HFFc6 (cell line): ENCODE measurements at regions not wholly inside any gene's neighbourhood (a gene's known extent, or its start where the extent isn't known, plus 50 kb on each side); places are given as distances from the start of the nearest gene placed in this dataset.
A peak's percentile ranks its signal among the peaks of the same experiment; 100 is the strongest.

Experiments used
- DNase-seq: peaks from one replicate; pipeline ENCODE4 v3.0.0-alpha.2; 2018
- H3K27ac Mint-ChIP-seq: 2 replicates; pipeline ENCODE4 v1.8.0; 2020; ENCODE audit warnings: mild to moderate bottlenecking, mixed read lengths
- H3K27me3 Mint-ChIP-seq: 2 replicates; pipeline ENCODE4 v1.8.0; 2021; ENCODE audit warnings: mild to moderate bottlenecking, moderate library complexity, mixed read lengths; ENCODE audit not compliant: insufficient read depth
- H3K36me3 Mint-ChIP-seq: 2 replicates; pipeline ENCODE4 v1.8.0; 2021; ENCODE audit warnings: low read depth, mixed read lengths
- H3K4me1 Mint-ChIP-seq: 2 replicates; pipeline ENCODE4 v1.8.0; 2020; ENCODE audit warnings: low read depth, mixed read lengths
- H3K4me3 Mint-ChIP-seq: 2 replicates; pipeline ENCODE4 v1.8.0; 2020; ENCODE audit warnings: mild to moderate bottlenecking, moderate library complexity, mixed read lengths
- H3K9me3 Mint-ChIP-seq: 2 replicates; pipeline ENCODE4 v1.8.0; 2020; ENCODE audit warnings: mild to moderate bottlenecking, mixed read lengths
- TF ChIP-seq, protein P1 (sequence below): fragments of 200-600 bp; sonication (generic); IDR thresholded peaks from 2 replicates; pipeline ENCODE4 v1.5.0; 2021; ENCODE audit warnings: antibody characterized with exemption, mild to moderate bottlenecking

GRCh38 chr2:235328991-235329390, 164.9 kb upstream of the AGAP1 start:
- DNase-seq, result no peak
- H3K27me3 Mint-ChIP-seq, result peaks cover 9% of the 10 kb centered on the region
- no peaks in the 10 kb centered on the region for H3K36me3 Mint-ChIP-seq
- H3K27ac Mint-ChIP-seq, result no peak overlapping the region
- H3K4me3 Mint-ChIP-seq, result no peak overlapping the region
- TF ChIP-seq, protein P1, sequence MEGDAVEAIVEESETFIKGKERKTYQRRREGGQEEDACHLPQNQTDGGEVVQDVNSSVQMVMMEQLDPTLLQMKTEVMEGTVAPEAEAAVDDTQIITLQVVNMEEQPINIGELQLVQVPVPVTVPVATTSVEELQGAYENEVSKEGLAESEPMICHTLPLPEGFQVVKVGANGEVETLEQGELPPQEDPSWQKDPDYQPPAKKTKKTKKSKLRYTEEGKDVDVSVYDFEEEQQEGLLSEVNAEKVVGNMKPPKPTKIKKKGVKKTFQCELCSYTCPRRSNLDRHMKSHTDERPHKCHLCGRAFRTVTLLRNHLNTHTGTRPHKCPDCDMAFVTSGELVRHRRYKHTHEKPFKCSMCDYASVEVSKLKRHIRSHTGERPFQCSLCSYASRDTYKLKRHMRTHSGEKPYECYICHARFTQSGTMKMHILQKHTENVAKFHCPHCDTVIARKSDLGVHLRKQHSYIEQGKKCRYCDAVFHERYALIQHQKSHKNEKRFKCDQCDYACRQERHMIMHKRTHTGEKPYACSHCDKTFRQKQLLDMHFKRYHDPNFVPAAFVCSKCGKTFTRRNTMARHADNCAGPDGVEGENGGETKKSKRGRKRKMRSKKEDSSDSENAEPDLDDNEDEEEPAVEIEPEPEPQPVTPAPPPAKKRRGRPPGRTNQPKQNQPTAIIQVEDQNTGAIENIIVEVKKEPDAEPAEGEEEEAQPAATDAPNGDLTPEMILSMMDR, result no peak
- H3K4me1 Mint-ChIP-seq, result peaks cover 5% of the 10 kb centered on the region; the same call in 1 of the 2 replicates
- H3K9me3 Mint-ChIP-seq, result peaks cover 13% of the 10 kb centered on the region

DNA sequence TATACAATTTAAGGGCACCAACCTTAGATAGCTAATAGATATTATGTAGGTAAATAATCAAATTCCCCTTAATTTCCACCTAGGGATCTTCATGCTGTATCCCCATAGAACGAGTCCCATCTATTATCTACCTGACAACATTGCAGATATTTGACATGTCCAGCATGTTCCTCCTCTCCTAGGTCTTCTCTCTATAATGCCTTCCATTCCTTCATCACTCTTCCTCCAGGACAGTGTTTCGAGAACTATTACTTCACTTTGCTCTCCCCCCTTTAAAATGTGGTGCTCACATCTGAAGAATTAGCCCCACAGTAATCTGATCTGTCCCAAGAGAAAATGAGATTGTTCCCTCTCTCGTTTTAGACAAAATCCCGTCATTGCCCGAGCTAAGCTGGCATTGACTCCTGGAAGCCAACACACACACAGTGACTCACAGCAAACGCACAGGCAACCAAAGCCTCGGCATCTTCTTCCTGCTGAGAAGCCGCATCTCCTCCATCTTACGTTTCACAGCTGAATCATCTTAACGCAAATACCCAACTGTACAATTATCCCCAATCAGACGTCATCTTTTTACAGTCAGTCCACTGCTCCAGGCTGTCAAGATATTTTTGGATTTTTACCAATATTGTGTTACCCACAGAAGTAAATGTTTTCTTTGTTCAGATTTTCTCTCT, 162.9 kb upstream of the AGAP1 start:
- DNase-seq, result peak; percentile 0
- H3K4me1 Mint-ChIP-seq, result peaks cover 5% of the 10 kb centered on the region; the same call in 1 of the 2 replicates
- H3K36me3 Mint-ChIP-seq, result no peaks in the 10 kb centered on the region
- peaks cover 13% of the 10 kb centered on the region for H3K9me3 Mint-ChIP-seq
- peaks cover 4% of the 10 kb centered on the region for H3K27me3 Mint-ChIP-seq
- TF ChIP-seq, protein P1, result no peak
- H3K4me3 Mint-ChIP-seq, result no peak overlapping the region
- H3K27ac Mint-ChIP-seq, result no peak overlapping the region

GRCh38 chr2:235332240-235332890, 161.5 kb upstream of the AGAP1 start:
- Mint-ChIP-seq H3K9me3 (peaks cover 13% of the 10 kb centered on the region), H3K27me3 (peaks cover 2% of the 10 kb centered on the region), H3K4me1 (peaks cover 5% of the 10 kb centered on the region; the same call in 1 of the 2 replicates), H3K36me3 (no peaks in the 10 kb centered on the region), H3K27ac (no peak overlapping the region), H3K4me3 (no peak overlapping the region)
- TF ChIP-seq, protein P1, result no peak
- no peak for DNase-seq

- Mint-ChIP-seq H3K9me3 (peaks cover 17% of the 10 kb centered on the region), H3K27me3 (peaks cover 3% of the 10 kb centered on the region), H3K27ac (no peak overlapping the region), H3K4me1 (0 out of 2 replicates have a peak, but pooled peaks cover 5% of the 10 kb centered on the region), H3K36me3 (no peaks in the 10 kb centered on the region), H3K4me3 (no peak overlapping the region)
- TF ChIP-seq, protein P1, result no peak
- no peak for DNase-seq
Measured at GRCh38 chr2:235333076-235333475, 160.8 kb upstream of the AGAP1 start.

DNA sequence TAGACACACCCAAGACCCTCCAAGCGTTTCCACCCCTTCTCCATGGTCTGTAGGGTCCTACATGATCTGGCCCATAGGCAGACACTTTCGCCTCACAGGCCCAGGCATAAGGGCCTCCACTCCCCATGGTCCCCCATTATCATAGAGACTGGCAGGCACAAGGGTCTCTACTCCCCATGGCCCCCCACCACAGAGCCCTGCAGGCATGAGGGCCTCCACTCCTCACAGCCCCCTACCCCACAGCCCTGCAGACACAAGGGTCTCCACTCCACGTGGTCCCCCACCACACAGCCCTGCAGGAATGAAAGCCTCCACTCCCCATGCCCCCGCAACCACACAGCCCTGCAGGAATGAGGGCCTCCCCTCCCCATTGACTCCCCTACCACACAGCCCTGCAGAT, 159.7 kb upstream of the AGAP1 start:
- peaks cover 21% of the 10 kb centered on the region for H3K9me3 Mint-ChIP-seq
- H3K27me3 Mint-ChIP-seq, result peaks cover 3% of the 10 kb centered on the region
- no peaks in the 10 kb centered on the region for H3K36me3 Mint-ChIP-seq
- 0 out of 2 replicates have a peak, but pooled peaks cover 5% of the 10 kb centered on the region for H3K4me1 Mint-ChIP-seq
- DNase-seq, result no peak
- H3K27ac Mint-ChIP-seq, result no peak overlapping the region
- H3K4me3 Mint-ChIP-seq, result no peak overlapping the region
- TF ChIP-seq, protein P1, result no peak
